ENCODE measurements at regions not wholly inside any gene's neighbourhood (a gene's known extent, or its start where the extent isn't known, plus 50 kb on each side); places are given as distances from the start of the nearest gene placed in this dataset.

GRCh38 chr5:124633209-124633608, 113.2 kb downstream of the ZNF608 start:
- Histone ChIP-seq H3K27ac (ENCODE audit: low read length) (no peak overlapping the region), H3K4me1 (ENCODE audit: control insufficient read depth, insufficient read depth, low read length) (peaks cover 15% of the 10 kb centered on the region), H3K4me3 (ENCODE audit: low read length) (no peak overlapping the region), H3K27me3 (ENCODE audit: control insufficient read depth, insufficient read depth, low read length) (peaks cover 1% of the 10 kb centered on the region), H3K36me3 (ENCODE audit: control insufficient read depth, insufficient read depth, low read length) (peaks cover 3% of the 10 kb centered on the region), H3K9me3 (replicated peaks; ENCODE audit: control insufficient read depth, low read depth, low read length) (no peaks in the 10 kb centered on the region)
- DNase-seq: no peak
- WGBS (ENCODE audit: insufficient coverage): 93% methylated on average over 5 of the region's 5 CpGs

GRCh38 chr5:124631874-124632550, 114.4 kb downstream of the ZNF608 start:
- Histone ChIP-seq H3K36me3 (ENCODE audit: control insufficient read depth, insufficient read depth, low read length) (peaks cover 3% of the 10 kb centered on the region), H3K4me3 (ENCODE audit: low read length) (no peak overlapping the region), H3K27me3 (ENCODE audit: control insufficient read depth, insufficient read depth, low read length) (peaks cover 2% of the 10 kb centered on the region), H3K27ac (ENCODE audit: low read length) (no peak overlapping the region), H3K9me3 (replicated peaks; ENCODE audit: control insufficient read depth, low read depth, low read length) (no peaks in the 10 kb centered on the region), H3K4me1 (ENCODE audit: control insufficient read depth, insufficient read depth, low read length) (peaks cover 17% of the 10 kb centered on the region)
- WGBS (ENCODE audit: insufficient coverage): 80% methylated on average over 1 of the region's 3 CpGs
- no peak for DNase-seq

- no peak overlapping the region for H3K27ac ChIP-seq (ENCODE audit: low read length)
- peaks cover 2% of the 10 kb centered on the region for H3K27me3 ChIP-seq (ENCODE audit: control insufficient read depth, insufficient read depth, low read length)
- no peak overlapping the region for H3K4me3 ChIP-seq (ENCODE audit: low read length)
- 100% methylated on average over 2 of the region's 5 CpGs for WGBS (ENCODE audit: insufficient coverage)
- peak; percentile 25 for DNase-seq
- H3K36me3 ChIP-seq (ENCODE audit: control insufficient read depth, insufficient read depth, low read length): peaks cover under 1% of the 10 kb centered on the region
- H3K9me3 ChIP-seq (replicated peaks; ENCODE audit: control insufficient read depth, low read depth, low read length): no peaks in the 10 kb centered on the region
- peaks cover 17% of the 10 kb centered on the region for H3K4me1 ChIP-seq (ENCODE audit: control insufficient read depth, insufficient read depth, low read length)
Measured at GRCh38 chr5:124630767-124631704, 115.4 kb downstream of the ZNF608 start.

- Histone ChIP-seq H3K27me3 (ENCODE audit: control insufficient read depth, insufficient read depth, low read length) (peaks cover 2% of the 10 kb centered on the region), H3K9me3 (replicated peaks; ENCODE audit: control insufficient read depth, low read depth, low read length) (no peaks in the 10 kb centered on the region), H3K4me1 (ENCODE audit: control insufficient read depth, insufficient read depth, low read length) (peaks cover 17% of the 10 kb centered on the region), H3K4me3 (ENCODE audit: low read length) (no peak overlapping the region), H3K27ac (ENCODE audit: low read length) (no peak overlapping the region), H3K36me3 (ENCODE audit: control insufficient read depth, insufficient read depth, low read length) (no peaks in the 10 kb centered on the region)
- peak; percentile 22 for DNase-seq
- 53% methylated on average over 15 of the region's 17 CpGs for WGBS (ENCODE audit: insufficient coverage)
Measured at GRCh38 chr5:124628721-124629596, 117.5 kb downstream of the ZNF608 start.

GRCh38 chr5:124627815-124628595, 118.4 kb downstream of the ZNF608 start:
- no peak overlapping the region for H3K27ac ChIP-seq (ENCODE audit: low read length)
- peaks cover 2% of the 10 kb centered on the region for H3K27me3 ChIP-seq (ENCODE audit: control insufficient read depth, insufficient read depth, low read length)
- H3K4me1 ChIP-seq (ENCODE audit: control insufficient read depth, insufficient read depth, low read length): peaks cover 17% of the 10 kb centered on the region
- H3K36me3 ChIP-seq (ENCODE audit: control insufficient read depth, insufficient read depth, low read length): no peaks in the 10 kb centered on the region
- no peaks in the 10 kb centered on the region for H3K9me3 ChIP-seq (replicated peaks; ENCODE audit: control insufficient read depth, low read depth, low read length)
- 68% methylated on average over 6 of the region's 17 CpGs for WGBS (ENCODE audit: insufficient coverage)
- DNase-seq: no peak
- no peak overlapping the region for H3K4me3 ChIP-seq (ENCODE audit: low read length)

- 94% methylated on average over 2 of the region's 2 CpGs for WGBS (ENCODE audit: insufficient coverage)
- no peaks in the 10 kb centered on the region for H3K36me3 ChIP-seq (ENCODE audit: control insufficient read depth, insufficient read depth, low read length)
- DNase-seq: no peak
- H3K4me3 ChIP-seq (ENCODE audit: low read length): no peak overlapping the region
- no peak overlapping the region for H3K27ac ChIP-seq (ENCODE audit: low read length)
- H3K9me3 ChIP-seq (replicated peaks; ENCODE audit: control insufficient read depth, low read depth, low read length): no peaks in the 10 kb centered on the region
- peaks cover 15% of the 10 kb centered on the region for H3K4me1 ChIP-seq (ENCODE audit: control insufficient read depth, insufficient read depth, low read length)
- H3K27me3 ChIP-seq (ENCODE audit: control insufficient read depth, insufficient read depth, low read length): peaks cover 2% of the 10 kb centered on the region
Measured at GRCh38 chr5:124626053-124626452, 120.4 kb downstream of the ZNF608 start.

GRCh38 chr5:124623265-124623664, 123.2 kb downstream of the ZNF608 start:
- Histone ChIP-seq H3K9me3 (replicated peaks; ENCODE audit: control insufficient read depth, low read depth, low read length) (no peaks in the 10 kb centered on the region), H3K4me1 (ENCODE audit: control insufficient read depth, insufficient read depth, low read length) (peaks cover 3% of the 10 kb centered on the region), H3K27ac (ENCODE audit: low read length) (no peak overlapping the region), H3K27me3 (ENCODE audit: control insufficient read depth, insufficient read depth, low read length) (peaks cover 1% of the 10 kb centered on the region), H3K4me3 (ENCODE audit: low read length) (no peak overlapping the region), H3K36me3 (ENCODE audit: control insufficient read depth, insufficient read depth, low read length) (no peaks in the 10 kb centered on the region)
- no CpG with 5 or more reads among the region's 5 CpGs for WGBS (ENCODE audit: insufficient coverage)
- no peak for DNase-seq

- Histone ChIP-seq H3K4me1 (ENCODE audit: control insufficient read depth, insufficient read depth, low read length) (no peaks in the 10 kb centered on the region), H3K27me3 (ENCODE audit: control insufficient read depth, insufficient read depth, low read length) (no peaks in the 10 kb centered on the region), H3K36me3 (ENCODE audit: control insufficient read depth, insufficient read depth, low read length) (no peaks in the 10 kb centered on the region), H3K9me3 (replicated peaks; ENCODE audit: control insufficient read depth, low read depth, low read length) (no peaks in the 10 kb centered on the region), H3K27ac (ENCODE audit: low read length) (no peak overlapping the region), H3K4me3 (ENCODE audit: low read length) (no peak overlapping the region)
- no CpG with 5 or more reads among the region's 3 CpGs for WGBS (ENCODE audit: insufficient coverage)
- DNase-seq: peak; percentile 74
Measured at GRCh38 chr5:124622851-124623250, 123.6 kb downstream of the ZNF608 start.

- Histone ChIP-seq H3K27me3 (ENCODE audit: control insufficient read depth, insufficient read depth, low read length) (no peaks in the 10 kb centered on the region), H3K9me3 (replicated peaks; ENCODE audit: control insufficient read depth, low read depth, low read length) (no peaks in the 10 kb centered on the region), H3K4me1 (ENCODE audit: control insufficient read depth, insufficient read depth, low read length) (no peaks in the 10 kb centered on the region), H3K27ac (ENCODE audit: low read length) (no peak overlapping the region), H3K4me3 (ENCODE audit: low read length) (no peak overlapping the region), H3K36me3 (ENCODE audit: control insufficient read depth, insufficient read depth, low read length) (no peaks in the 10 kb centered on the region)
- no peak for DNase-seq
- WGBS (ENCODE audit: insufficient coverage): 100% methylated on average over 1 of the region's 5 CpGs
Measured at GRCh38 chr5:124621279-124621678, 125.2 kb downstream of the ZNF608 start.

All from muscle of leg (tissue), 3 donors.